GM19239 (cell line): ENCODE measurements at regions not wholly inside any gene's neighbourhood (a gene's known extent, or its start where the extent isn't known, plus 50 kb on each side); places are given as distances from the start of the nearest gene placed in this dataset.

ENCODE experiments used
- DNase-seq: peaks from one replicate; pipeline ENCODE4 v3.0.0; 2011; ENCODE audit warnings: low spot score; ENCODE audit not compliant: insufficient read length
- FAIRE-seq: peaks from 2 replicates; lab custom pipeline; 2011; peaks lifted over from hg19 to GRCh38; lab: Jason Lieb, UNC

DNA sequence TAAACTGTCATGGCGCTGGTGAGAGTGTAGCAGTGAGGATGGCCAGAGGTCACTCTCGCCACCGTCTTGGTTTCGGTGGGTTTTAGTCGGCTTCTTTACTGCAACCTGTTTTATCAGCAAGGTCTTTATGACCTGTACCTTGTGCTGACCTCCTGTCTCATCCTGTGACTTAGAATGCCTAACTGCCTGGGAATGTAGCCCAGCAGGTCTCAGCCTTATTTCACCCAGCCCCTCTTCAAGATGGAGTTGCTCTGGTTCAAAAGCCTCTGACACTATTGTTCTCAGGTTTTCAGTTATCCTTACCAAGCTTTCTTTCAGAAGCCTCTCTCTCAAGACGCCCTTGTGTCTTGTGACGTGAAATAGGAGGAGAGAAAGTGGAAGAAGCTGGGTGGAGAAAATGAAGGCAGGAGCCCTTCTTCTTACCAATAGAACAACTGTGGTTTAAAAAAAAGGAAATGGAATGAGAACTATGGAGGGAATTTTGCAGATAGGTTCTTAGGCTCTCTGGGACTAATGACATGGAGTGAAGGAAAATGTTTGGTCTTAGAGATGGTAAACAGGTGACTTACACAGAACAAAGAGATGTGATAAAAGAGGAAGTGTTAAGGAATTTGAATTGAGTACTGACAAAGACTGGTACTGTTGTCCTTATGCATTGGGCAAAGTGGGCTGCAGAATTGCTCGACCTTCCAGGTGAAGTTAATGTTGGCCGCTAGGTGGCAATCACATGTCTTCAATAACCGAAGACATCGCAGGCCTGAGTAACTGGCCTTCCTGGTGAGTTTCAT lies 133.3 kb upstream of the RAI14 start:
- DNase-seq (peak; percentile 66), FAIRE-seq (peak; percentile 88)

DNA sequence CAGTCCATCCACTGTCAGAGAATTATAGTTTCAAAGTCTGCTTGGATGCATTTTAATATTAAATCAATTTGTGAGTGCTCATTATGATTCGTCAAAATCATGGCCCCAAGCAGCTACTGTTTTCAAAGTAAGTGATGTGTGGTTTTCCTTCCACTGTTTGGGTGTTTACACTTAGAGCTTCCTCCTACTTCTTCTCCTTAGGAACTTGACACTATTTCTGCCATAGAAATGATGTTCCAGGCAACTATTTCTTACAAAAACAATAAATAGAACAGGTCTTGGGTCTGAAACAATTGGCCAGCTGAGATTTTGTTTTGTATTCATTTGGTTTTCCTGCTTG lies 132.8 kb upstream of the RAI14 start:
- DNase-seq: no peak
- FAIRE-seq: no peak

DNA sequence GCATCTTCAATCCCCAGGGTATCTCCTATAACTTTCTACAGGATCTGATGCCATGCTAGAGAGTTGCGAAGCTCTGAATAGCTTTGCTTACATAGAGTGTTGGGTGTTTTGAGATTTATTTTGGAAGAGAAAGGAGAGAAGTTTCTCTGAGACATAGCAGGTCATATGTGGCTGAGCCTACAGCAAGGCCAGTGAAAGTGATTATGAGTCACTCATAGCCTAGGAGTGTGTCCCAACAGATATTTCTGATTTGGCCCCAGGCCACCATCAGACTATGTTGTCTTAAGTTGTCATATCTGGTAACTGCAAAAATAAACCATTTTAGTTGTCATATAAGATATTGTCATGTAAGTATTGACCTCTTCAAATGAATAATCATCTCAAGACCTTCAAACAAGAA lies 132.0 kb upstream of the RAI14 start:
- FAIRE-seq (no peak), DNase-seq (no peak)

DNA sequence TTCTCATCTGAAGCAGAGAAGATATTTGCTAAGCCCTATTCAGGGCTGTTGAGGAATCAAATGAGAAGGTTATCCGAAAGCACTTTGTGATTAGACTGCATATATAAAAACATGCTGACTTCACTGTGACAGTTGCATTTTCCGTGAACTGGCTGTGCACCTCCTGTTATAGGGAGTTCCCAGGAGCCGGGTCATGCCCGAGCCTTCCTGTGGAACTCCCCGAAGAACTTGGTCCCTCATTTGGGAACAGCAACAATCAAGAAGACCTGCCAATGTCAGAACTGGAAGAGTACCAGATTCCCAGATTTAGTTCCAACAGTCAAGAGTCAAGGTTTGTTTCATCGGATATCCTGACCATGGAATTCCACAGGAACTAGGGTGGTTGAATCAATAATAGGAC lies 130.4 kb upstream of the RAI14 start:
- no peak for FAIRE-seq
- DNase-seq: no peak

DNA sequence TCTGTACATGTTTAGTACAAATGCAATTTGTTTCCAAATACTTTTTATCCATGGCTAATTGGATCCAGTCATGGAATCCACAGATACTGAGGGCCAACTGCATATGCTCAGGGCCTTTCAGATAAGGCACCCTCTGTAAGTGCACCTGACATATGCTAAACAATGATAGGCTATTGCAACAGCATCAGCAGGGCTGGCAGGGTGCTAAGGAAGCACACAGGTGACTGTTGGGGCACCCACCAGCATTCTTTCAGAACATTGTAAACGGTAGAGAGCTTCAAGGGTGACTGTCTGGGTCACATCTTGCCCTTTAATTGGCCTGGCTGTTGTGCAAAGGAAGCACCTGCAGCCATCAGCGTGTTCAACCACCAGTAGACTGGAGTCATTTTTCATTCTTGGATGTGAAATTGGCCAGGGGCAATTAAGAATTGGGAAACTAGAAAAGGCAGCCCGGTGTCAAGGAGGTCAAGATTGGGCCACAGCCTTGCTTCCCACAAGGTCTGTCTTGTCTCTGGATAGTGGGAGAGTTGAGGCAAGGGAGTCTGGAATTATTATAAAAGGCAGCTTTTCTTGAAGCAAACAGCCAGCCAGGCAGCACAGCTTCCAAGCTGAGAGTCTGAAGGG lies 129.3 kb upstream of the RAI14 start:
- no peak for FAIRE-seq
- no peak for DNase-seq

DNA sequence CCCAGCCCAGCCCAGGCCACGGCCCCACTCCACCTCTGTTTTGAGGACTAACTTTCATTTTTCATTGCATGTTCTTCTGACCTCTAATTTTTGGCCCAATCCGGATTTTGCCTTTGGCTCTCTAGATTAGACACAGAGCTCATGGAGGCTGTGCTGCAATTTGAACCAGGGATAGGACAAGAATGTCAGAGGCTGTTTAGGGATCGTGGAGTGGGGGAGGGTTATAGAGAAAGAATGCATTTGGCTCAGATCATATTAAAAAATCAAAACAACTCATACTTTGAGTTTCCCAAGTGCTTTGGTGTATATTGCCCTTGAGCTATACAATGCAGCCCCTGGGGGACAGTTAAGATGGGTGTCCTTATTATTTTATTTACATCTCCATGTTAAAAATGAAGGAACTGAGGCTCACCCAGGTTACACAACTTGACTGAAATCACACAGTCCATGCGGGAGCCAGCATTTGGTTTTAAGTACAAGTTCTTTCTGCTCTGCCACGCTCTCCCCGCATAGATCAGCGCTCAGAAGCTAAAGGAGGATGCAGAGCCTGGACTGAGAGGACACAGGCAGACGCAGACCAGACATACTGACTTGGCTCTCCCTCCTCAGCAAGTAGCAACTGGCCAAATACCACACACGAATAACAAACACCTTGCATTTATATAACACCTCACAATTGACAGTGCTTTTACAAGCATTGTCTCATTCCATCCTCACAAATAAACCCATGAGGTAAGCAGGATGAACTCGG lies 126.4 kb upstream of the RAI14 start:
- FAIRE-seq: no peak
- no peak for DNase-seq

DNA sequence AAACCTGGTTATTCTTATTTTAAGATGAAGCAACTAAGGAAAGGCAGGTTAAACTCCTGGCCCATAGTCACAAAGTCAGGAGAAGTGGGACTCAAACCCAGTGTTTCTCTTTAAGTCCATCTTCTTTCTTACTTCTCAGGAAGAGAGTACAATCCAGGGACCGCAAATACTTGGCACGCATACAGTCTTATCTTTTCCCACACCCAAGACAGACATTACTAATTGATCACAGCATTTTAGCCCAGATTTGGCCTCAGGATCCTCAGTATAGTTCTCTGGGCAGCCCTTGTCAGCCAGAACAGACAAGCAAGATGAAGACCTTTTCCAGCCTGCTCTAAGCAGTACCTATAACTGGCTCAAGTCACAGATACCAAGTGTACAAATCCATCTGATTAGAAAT lies 125.5 kb upstream of the RAI14 start:
- FAIRE-seq: no peak
- no peak for DNase-seq

DNA sequence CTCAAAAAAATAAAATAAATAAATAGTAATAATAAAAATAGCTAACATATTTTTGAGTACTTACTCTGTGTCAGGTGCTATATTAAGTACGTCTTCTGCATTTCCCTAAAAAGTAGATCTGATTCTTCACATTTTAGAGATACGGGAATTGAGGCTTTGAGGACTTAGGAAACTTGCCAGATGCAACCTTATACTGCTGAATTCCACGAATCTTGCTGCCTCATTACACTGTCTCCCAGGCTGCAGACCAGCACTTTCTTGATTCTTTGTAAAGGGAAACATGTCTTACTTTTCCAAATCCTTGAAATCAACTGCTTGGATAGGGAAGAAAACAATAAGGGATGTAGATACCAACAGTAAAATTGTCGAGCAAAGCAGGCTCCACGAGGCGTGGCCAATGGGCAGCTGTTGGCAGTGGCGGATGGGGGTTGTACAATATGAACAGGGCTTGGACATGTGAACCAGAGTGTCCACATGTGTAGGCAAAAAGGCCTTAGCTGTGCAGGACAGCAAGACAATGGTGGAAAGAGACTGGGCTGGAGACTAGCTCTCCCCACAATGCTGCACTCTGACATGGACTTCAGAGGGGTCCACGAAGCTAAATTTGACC lies 124.3 kb upstream of the RAI14 start:
- no peak for DNase-seq
- no peak for FAIRE-seq

DNA sequence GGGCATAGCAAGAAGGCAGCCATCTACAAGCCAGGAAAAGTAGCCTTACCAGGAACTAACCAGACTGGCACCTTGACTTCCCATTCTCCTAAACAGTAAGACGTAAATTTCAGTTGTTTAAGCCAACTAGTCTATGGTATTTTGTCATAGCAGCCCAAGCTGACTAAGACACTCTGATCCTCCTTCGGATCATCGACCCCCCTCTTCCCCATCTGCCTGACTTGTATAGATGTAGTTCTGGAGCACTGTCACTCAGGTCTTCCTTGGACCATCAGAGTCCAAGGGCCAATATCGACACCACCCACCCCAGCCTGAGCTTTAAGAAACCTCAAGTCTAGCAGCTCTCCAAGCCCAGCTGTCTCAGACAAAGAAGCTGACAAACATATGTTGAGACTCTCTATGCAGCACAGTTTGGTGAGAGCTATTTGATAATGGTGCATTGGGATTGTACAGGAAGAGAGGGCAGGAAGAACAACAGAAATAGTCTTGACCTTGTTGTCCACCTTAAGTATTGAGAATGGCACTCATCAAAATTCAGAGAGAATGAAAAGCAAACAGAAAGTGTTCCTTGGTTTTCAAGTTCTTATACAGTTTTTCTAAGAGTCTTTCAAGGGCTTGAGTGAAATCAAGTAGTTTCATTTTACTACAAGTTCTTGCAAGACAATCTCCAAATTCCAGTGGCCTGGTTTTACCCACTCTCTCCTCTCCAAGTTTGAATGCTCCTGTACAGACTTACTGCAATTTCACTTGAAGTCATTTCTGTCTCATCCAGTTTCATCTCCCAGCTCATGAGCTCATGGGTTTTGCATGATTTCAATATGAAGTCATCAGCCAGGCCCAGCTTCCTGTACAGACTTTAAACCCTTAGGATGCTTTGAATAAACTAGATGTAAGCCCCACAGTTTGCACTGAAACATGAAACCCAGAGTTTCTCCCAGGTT lies 122.3 kb upstream of the RAI14 start:
- FAIRE-seq (no peak), DNase-seq (no peak)

DNA sequence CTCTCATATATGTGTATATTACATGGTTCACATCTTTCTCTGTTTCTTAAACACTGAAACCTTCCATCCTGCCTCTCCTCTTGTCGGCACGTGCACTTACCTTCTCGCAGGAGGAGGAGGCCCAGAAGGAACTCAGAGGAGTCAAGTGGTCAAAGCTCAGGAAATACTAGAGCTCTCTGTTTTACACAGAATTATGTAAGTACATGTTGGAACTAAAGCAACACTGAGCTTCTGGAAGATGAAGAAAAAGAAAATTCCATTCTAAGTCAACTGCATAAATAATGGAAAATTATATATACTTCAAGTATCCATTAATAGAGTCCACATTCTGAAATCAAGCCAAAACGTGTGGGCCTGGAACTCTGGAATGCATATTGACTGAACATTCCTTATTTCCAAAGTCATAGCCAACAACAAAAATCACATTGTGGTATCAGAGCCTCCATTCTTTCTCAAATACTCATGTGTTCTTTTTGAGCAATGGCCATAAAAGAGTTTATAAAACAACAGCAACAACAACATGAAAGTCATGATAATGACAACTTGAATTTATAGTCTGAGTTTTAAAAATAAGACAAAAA lies 121.5 kb upstream of the RAI14 start:
- DNase-seq: no peak
- FAIRE-seq: no peak

DNA sequence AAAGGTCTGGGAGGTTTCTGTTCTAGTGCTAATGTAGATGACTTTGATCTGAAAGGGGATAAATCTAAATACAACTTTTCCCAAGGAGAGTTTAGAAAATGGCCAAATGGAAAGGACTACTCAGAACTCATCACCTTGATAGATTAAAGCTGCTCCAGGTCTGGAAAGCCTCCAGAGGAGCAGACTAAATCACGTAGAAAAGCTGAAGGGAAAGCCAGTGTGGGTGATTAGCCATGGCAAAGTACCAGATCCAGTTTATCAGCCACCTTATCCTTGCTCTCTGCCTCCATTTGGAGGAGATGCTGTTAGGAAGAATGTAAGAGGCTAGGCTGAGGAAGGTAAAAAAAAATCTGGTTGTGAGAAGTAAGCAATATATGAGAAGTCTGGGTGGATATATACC lies 120.7 kb upstream of the RAI14 start:
- no peak for DNase-seq
- FAIRE-seq: no peak

DNA sequence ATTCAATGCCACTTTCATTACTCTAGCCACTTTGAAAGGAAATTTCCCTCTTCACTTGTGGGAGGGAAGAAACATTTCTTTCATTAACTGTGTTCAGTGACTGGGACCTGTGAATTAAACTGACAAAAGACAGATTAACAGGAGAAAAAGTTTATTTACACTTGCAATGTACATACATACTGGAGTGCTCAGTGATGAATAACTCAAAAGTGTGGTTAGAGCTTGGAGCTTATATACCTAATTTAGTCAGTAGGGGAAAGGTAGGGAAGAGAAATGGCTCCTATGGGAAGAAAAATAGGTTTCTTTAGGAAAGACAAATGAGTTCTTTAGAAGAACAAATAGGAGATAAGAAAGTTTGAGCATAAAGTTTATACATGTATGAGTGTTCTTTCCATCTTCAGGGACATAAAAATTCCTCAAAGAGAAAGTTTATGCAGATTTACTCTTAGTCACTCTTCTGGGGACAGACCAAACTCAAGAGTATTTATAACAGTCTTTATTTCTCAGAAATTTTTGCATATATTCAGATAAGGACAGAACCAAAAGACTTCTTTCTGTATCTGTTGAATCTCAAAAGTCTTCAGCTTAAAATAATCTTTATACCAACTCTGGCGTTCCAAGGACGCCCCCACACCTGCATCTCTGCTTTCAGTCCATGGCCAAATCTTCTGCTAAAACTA lies 120.0 kb upstream of the RAI14 start:
- FAIRE-seq (no peak), DNase-seq (no peak)

DNA sequence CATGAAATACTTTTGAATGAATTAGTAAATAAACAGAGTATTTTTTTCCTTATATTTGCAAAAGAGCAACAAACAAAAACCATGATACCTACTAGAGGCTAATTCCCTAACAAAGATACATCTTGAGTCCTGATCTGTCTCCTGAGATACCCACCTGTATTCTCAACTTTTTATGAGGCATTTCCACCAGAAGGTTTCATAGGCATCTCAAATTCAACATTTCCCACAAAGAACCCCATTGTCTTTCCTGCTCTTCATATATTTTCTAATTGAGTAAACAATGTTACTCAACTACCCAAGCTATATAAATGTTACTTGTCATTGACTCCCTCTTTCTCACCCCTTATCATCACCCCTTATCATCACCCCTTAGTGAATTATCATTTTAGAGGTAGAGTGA lies 119.4 kb upstream of the RAI14 start:
- FAIRE-seq (no peak), DNase-seq (no peak)

DNA sequence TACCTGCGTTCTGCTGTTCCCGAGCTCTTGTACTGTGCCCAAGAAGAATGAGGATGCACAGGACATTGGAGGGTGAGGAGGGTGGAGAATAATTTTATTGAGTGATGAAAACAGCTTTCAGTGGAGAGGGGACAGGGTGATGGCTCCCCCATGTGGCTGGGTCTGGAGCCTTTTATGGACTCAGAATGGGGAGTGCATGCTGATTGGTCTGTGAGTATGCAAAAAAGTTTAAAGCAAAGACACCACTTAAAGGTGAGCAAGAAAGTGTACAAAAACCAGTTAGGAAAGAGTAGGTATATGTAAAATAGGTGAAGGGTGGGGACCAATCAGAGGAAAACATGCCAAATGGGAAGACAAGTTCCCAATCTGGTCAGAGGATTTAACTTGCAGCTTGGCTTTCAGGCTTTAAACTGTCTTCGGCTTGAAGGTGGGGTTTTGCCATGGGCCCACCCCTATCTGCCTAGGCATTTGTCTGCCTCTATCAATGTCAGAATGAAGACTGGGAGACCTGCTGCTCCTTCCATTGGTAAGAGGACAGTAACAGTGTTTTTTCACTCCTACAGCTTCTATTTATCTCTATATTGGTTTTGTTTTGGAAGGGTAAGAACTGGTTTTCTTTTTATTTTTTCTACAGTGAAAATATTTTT lies 118.0 kb upstream of the RAI14 start:
- no peak for FAIRE-seq
- DNase-seq: no peak

DNA sequence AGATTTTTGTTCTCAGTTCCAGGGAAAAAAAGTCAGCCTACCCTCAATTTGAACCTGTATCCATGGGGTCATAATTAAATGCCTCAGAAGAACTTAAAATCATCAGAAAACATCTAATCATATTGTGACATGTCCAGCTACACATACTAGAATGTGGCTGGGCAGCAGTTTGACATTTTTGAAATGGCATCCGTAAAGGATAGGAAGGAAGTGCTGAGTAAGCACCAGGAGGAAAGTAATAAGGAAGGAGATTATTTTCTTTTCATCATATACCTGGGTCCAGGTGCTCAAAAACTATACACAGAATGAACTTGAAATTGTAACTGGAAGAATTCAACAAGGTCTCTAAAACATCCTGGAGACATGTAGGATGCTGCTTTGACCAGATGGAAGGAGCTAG lies 116.9 kb upstream of the RAI14 start:
- DNase-seq (no peak), FAIRE-seq (no peak)

DNA sequence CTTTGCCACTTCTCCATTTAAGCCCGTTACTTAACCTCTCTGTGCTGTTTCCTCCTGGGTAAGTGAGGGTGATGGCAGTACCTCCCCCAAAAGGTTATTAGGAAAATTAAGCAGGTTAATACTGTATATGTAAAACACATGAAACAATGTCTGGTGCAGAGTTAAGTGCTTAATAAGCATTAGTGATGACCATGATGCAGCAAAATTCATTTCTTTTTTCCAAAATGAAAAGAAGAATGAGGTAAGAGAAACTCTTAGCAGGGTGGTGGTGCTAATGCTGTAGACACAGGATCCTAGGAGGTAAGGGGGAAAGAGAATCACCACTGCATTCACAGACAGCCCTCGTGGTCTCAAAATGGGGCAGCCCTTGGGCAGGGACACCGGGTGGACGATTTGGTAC lies 115.1 kb upstream of the RAI14 start:
- no peak for FAIRE-seq
- no peak for DNase-seq

DNA sequence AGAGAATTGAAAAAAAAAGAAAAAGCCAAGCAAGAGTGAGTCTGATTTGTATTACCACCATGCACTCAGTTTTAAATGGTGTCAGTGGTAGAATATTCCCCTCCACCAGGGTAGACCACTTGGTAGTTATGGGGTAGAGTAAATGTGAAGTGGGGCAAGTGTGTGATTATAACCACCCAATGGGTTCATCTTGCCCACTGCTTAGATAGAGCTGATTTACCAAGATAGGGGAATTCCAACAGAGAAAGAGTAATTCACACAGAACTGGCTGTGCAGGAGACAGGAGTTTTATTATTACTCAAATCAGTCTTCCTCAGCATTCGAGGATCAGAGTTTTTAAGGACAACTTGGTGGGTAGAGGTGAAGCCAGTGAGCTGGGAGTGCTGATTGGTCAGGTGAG lies 113.3 kb upstream of the RAI14 start:
- DNase-seq (no peak), FAIRE-seq (no peak)

DNA sequence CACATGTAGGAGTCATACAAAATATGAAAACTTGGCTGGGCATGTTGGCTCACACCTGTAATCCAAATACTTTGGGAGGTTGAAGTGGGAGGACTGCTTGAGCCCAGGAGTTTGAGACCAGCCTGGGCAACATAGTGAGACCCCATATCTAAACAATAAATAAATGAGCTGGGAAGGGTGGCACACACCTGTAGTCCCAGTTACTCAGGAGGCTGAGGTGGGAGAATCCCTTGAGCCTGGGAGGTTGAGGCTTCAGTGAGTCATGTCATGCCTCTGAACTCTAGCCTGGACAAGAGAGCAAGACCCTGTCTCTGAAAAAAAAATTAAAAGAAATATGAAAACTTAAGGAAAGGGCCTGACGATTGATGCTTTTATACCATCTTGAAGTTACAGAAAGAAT lies 112.4 kb upstream of the RAI14 start:
- DNase-seq: no peak
- no peak for FAIRE-seq

DNA sequence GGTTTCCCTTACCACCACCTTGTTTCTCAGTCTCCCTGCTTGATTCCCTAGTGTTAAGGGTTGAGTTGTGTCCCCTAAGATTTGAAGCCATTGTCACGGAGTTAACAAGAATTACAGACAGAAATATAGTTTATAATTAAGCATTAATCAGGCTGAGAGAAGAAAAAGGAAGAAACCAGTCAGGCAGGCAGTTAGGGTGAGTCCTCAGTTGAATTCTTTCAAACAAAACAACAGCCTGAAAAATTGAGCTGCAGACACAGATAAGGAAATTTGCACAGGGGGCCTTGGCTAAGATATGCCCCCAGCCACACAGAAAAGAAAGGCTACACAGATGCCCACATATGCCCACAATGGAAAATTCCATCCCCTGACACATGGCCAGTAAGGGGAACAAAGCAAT lies 111.7 kb upstream of the RAI14 start:
- FAIRE-seq (no peak), DNase-seq (no peak)
